IPS DF 6.9 (cell line): ENCODE measurements at regions not wholly inside any gene's neighbourhood (a gene's known extent, or its start where the extent isn't known, plus 50 kb on each side); places are given as distances from the start of the nearest gene placed in this dataset.

ENCODE experiments used
- DNase-seq: peaks from one replicate; pipeline ENCODE4 v3.0.0-alpha.2; 2013; ENCODE audit warnings: low read depth, low spot score
- H3K27ac ChIP-seq: one replicate; pipeline ENCODE4 v1.5.1; 2013; ENCODE audit warnings: low read length, control low read depth
- H3K27me3 ChIP-seq: 2 replicates; pipeline ENCODE4 v1.6.1; 2013; ENCODE audit warnings: mild to moderate bottlenecking, low read length; ENCODE audit not compliant: control insufficient read depth, insufficient read depth
- H3K36me3 ChIP-seq: 2 replicates; pipeline ENCODE4 v1.6.1; 2013; ENCODE audit warnings: low read length; ENCODE audit not compliant: control insufficient read depth, insufficient read depth
- H3K4me1 ChIP-seq: 2 replicates; pipeline ENCODE4 v1.6.1; 2013; ENCODE audit warnings: low read length; ENCODE audit not compliant: control insufficient read depth, insufficient read depth
- H3K4me3 ChIP-seq: 2 replicates; pipeline ENCODE4 v1.5.1; 2013; ENCODE audit warnings: mild to moderate bottlenecking, low read length
- H3K9me3 ChIP-seq: 2 replicates; pipeline ENCODE4 v1.6.1; 2013; ENCODE audit warnings: low read length, inconsistent platforms; ENCODE audit not compliant: control insufficient read depth, insufficient read depth
- WGBS: extraction: QIAGEN DNeasy Blood & Tissue Kit; methylation state at CpG from one replicate; pipeline ENCODE4 v1.1.7; 2013; ENCODE audit warnings: mixed read lengths, missing lambda C conversion rate; ENCODE audit not compliant: insufficient read length, insufficient coverage; 5-methylcytosine and 5-hydroxymethylcytosine counted together

GRCh38 chr13:42388326-42388725 is 116.4 kb downstream of the AKAP11 start:
- Histone ChIP-seq H3K27ac (no peak overlapping the region), H3K4me3 (no peak overlapping the region), H3K4me1 (no peaks in the 10 kb centered on the region), H3K36me3 (no peaks in the 10 kb centered on the region), H3K27me3 (no peaks in the 10 kb centered on the region), H3K9me3 (no peaks in the 10 kb centered on the region)
- DNase-seq, result no peak
- no CpG with 5 or more reads among the region's 2 CpGs for WGBS

- no peak for DNase-seq
- Histone ChIP-seq H3K9me3 (no peaks in the 10 kb centered on the region), H3K4me1 (no peaks in the 10 kb centered on the region), H3K27me3 (no peaks in the 10 kb centered on the region), H3K36me3 (no peaks in the 10 kb centered on the region), H3K27ac (no peak overlapping the region), H3K4me3 (no peak overlapping the region)
These were observed 117.1 kb downstream of the AKAP11 start for GRCh38 chr13:42389041-42389440.

- H3K4me1 ChIP-seq, result no peaks in the 10 kb centered on the region
- no peak overlapping the region for H3K4me3 ChIP-seq
- no peaks in the 10 kb centered on the region for H3K36me3 ChIP-seq
- DNase-seq, result no peak
- no peaks in the 10 kb centered on the region for H3K9me3 ChIP-seq
- no CpG with 5 or more reads among the region's 1 CpG for WGBS
- H3K27me3 ChIP-seq, result no peaks in the 10 kb centered on the region
- no peak overlapping the region for H3K27ac ChIP-seq
These were observed 120.2 kb downstream of the AKAP11 start for GRCh38 chr13:42392180-42392579.

- Histone ChIP-seq H3K4me1 (no peaks in the 10 kb centered on the region), H3K27me3 (no peaks in the 10 kb centered on the region), H3K27ac (no peak overlapping the region), H3K4me3 (no peak overlapping the region), H3K36me3 (no peaks in the 10 kb centered on the region), H3K9me3 (no peaks in the 10 kb centered on the region)
- WGBS, result no CpG with 5 or more reads among the region's 6 CpGs
- no peak for DNase-seq
These were observed 121.0 kb downstream of the AKAP11 start for GRCh38 chr13:42392716-42393572.

GRCh38 chr13:42393573-42394360 is 121.8 kb downstream of the AKAP11 start:
- H3K4me3 ChIP-seq, result no peak overlapping the region
- no peaks in the 10 kb centered on the region for H3K36me3 ChIP-seq
- DNase-seq, result no peak
- no peaks in the 10 kb centered on the region for H3K4me1 ChIP-seq
- H3K27ac ChIP-seq, result no peak overlapping the region
- no peaks in the 10 kb centered on the region for H3K27me3 ChIP-seq
- H3K9me3 ChIP-seq, result no peaks in the 10 kb centered on the region
- WGBS, result no CpG with 5 or more reads among the region's 5 CpGs

- no peak overlapping the region for H3K4me3 ChIP-seq
- H3K4me1 ChIP-seq, result no peaks in the 10 kb centered on the region
- no CpG with 5 or more reads among the region's 4 CpGs for WGBS
- no peaks in the 10 kb centered on the region for H3K27me3 ChIP-seq
- H3K36me3 ChIP-seq, result no peaks in the 10 kb centered on the region
- H3K9me3 ChIP-seq, result no peaks in the 10 kb centered on the region
- no peak overlapping the region for H3K27ac ChIP-seq
- no peak for DNase-seq
These were observed 122.4 kb downstream of the AKAP11 start for GRCh38 chr13:42394361-42394708.

- no peak overlapping the region for H3K27ac ChIP-seq
- H3K9me3 ChIP-seq, result no peaks in the 10 kb centered on the region
- no CpG with 5 or more reads among the region's 2 CpGs for WGBS
These were observed 122.7 kb downstream of the AKAP11 start for GRCh38 chr13:42394711-42395085.

GRCh38 chr13:42395086-42395821 is 123.3 kb downstream of the AKAP11 start:
- Histone ChIP-seq H3K4me1 (no peaks in the 10 kb centered on the region), H3K9me3 (no peaks in the 10 kb centered on the region), H3K27me3 (no peaks in the 10 kb centered on the region), H3K27ac (no peak overlapping the region), H3K36me3 (no peaks in the 10 kb centered on the region), H3K4me3 (no peak overlapping the region)
- no peak for DNase-seq
- WGBS, result 100% methylated on average over 1 of the region's 13 CpGs

More at GRCh38 chr13:42394711-42395085, 122.7 kb downstream of the AKAP11 start:
- no peak for DNase-seq
- H3K27me3 ChIP-seq, result no peaks in the 10 kb centered on the region
- H3K36me3 ChIP-seq, result no peaks in the 10 kb centered on the region
- no peak overlapping the region for H3K4me3 ChIP-seq
- no peaks in the 10 kb centered on the region for H3K4me1 ChIP-seq

- no peaks in the 10 kb centered on the region for H3K9me3 ChIP-seq
- DNase-seq, result no peak
- WGBS, result no CpG with 5 or more reads among the region's 9 CpGs
- H3K4me3 ChIP-seq, result no peak overlapping the region
- H3K27me3 ChIP-seq, result no peaks in the 10 kb centered on the region
- no peaks in the 10 kb centered on the region for H3K4me1 ChIP-seq
- no peaks in the 10 kb centered on the region for H3K36me3 ChIP-seq
- H3K27ac ChIP-seq, result no peak overlapping the region
These were observed 124.5 kb downstream of the AKAP11 start for GRCh38 chr13:42396501-42396900.

- Histone ChIP-seq H3K27ac (no peak overlapping the region), H3K27me3 (no peaks in the 10 kb centered on the region), H3K4me3 (no peak overlapping the region), H3K36me3 (no peaks in the 10 kb centered on the region), H3K4me1 (no peaks in the 10 kb centered on the region), H3K9me3 (no peaks in the 10 kb centered on the region)
- WGBS, result no CpG with 5 or more reads among the region's 6 CpGs
- no peak for DNase-seq
These were observed 125.1 kb downstream of the AKAP11 start for GRCh38 chr13:42396901-42397655.
